ENCODE measurements at regions not wholly inside any gene's neighbourhood (a gene's known extent, or its start where the extent isn't known, plus 50 kb on each side); places are given as distances from the start of the nearest gene placed in this dataset.

GRCh38 chr6:14196026-14196425 lies 78.5 kb downstream of the CD83 start:
- DNase-seq: no peak
- Histone ChIP-seq H3K27ac (ENCODE audit: low read length) (no peak overlapping the region), H3K9me3 (replicated peaks; ENCODE audit: insufficient read depth, low read length) (no peaks in the 10 kb centered on the region), H3K4me2 (ENCODE audit: low read depth, low read length) (no peak overlapping the region), H3K9ac (ENCODE audit: low read length) (no peak overlapping the region), H3K36me3 (replicated peaks; ENCODE audit: insufficient read depth, low read length) (no peaks in the 10 kb centered on the region), H3K4me3 (ENCODE audit: low read length) (no peak overlapping the region), H3K79me2 (ENCODE audit: low read length) (no peaks in the 10 kb centered on the region), H3F3A (ENCODE audit: insufficient read depth, low read length) (no peaks in the 10 kb centered on the region), H4K20me1 (ENCODE audit: insufficient read depth, low read length) (no peaks in the 10 kb centered on the region), H3K27me3 (replicated peaks; ENCODE audit: insufficient read depth, low read length) (no peaks in the 10 kb centered on the region), H3K4me1 (ENCODE audit: low read length) (no peaks in the 10 kb centered on the region), H3K9me2 (replicated peaks; ENCODE audit: insufficient read depth, low read length) (no peaks in the 10 kb centered on the region), H2AFZ (ENCODE audit: low read length) (no peak overlapping the region)
- no peak for TF ChIP-seq EZH2 (optimal IDR thresholded peaks at IDR 0.05; ENCODE audit: low read depth, low read length)
- TF ChIP-seq EZH2phosphoT487 (IDR thresholded peaks at IDR 0.05; ENCODE audit: low read length): no peak
- no peak for TF ChIP-seq CTCF (IDR thresholded peaks at IDR 0.05; ENCODE audit: low read length)

GRCh38 chr6:14197118-14197517 lies 79.5 kb downstream of the CD83 start:
- no peak overlapping the region for H3K27ac ChIP-seq (ENCODE audit: low read length)
- no peak for DNase-seq
- no peaks in the 10 kb centered on the region for H3K4me1 ChIP-seq (ENCODE audit: low read length)
- H2AFZ ChIP-seq (ENCODE audit: low read length): no peak overlapping the region
- no peak overlapping the region for H3K4me2 ChIP-seq (ENCODE audit: low read depth, low read length)
- TF ChIP-seq EZH2 (optimal IDR thresholded peaks at IDR 0.05; ENCODE audit: low read depth, low read length): no peak
- TF ChIP-seq EZH2phosphoT487 (IDR thresholded peaks at IDR 0.05; ENCODE audit: low read length): no peak
- no peak for TF ChIP-seq CTCF (IDR thresholded peaks at IDR 0.05; ENCODE audit: low read length)
- no peak overlapping the region for H3K4me3 ChIP-seq (ENCODE audit: low read length)
- H3F3A ChIP-seq (ENCODE audit: insufficient read depth, low read length): no peaks in the 10 kb centered on the region
- H3K9ac ChIP-seq (ENCODE audit: low read length): no peak overlapping the region
- H3K36me3 ChIP-seq (replicated peaks; ENCODE audit: insufficient read depth, low read length): no peaks in the 10 kb centered on the region
- no peaks in the 10 kb centered on the region for H3K9me3 ChIP-seq (replicated peaks; ENCODE audit: insufficient read depth, low read length)
- H3K79me2 ChIP-seq (ENCODE audit: low read length): no peaks in the 10 kb centered on the region
- H3K9me2 ChIP-seq (replicated peaks; ENCODE audit: insufficient read depth, low read length): no peaks in the 10 kb centered on the region
- H3K27me3 ChIP-seq (replicated peaks; ENCODE audit: insufficient read depth, low read length): no peaks in the 10 kb centered on the region
- no peaks in the 10 kb centered on the region for H4K20me1 ChIP-seq (ENCODE audit: insufficient read depth, low read length)

GRCh38 chr6:14200047-14200446 lies 82.5 kb downstream of the CD83 start:
- no peak for TF ChIP-seq CTCF (IDR thresholded peaks at IDR 0.05; ENCODE audit: low read length)
- no peak for TF ChIP-seq EZH2phosphoT487 (IDR thresholded peaks at IDR 0.05; ENCODE audit: low read length)
- no peak for TF ChIP-seq EZH2 (optimal IDR thresholded peaks at IDR 0.05; ENCODE audit: low read depth, low read length)
- Histone ChIP-seq H3K27ac (ENCODE audit: low read length) (no peak overlapping the region), H3K4me3 (ENCODE audit: low read length) (no peak overlapping the region), H2AFZ (ENCODE audit: low read length) (no peak overlapping the region), H3K9me3 (replicated peaks; ENCODE audit: insufficient read depth, low read length) (no peaks in the 10 kb centered on the region), H3F3A (ENCODE audit: insufficient read depth, low read length) (no peaks in the 10 kb centered on the region), H4K20me1 (ENCODE audit: insufficient read depth, low read length) (no peaks in the 10 kb centered on the region), H3K9ac (ENCODE audit: low read length) (no peak overlapping the region), H3K36me3 (replicated peaks; ENCODE audit: insufficient read depth, low read length) (no peaks in the 10 kb centered on the region), H3K27me3 (replicated peaks; ENCODE audit: insufficient read depth, low read length) (no peaks in the 10 kb centered on the region), H3K4me2 (ENCODE audit: low read depth, low read length) (no peak overlapping the region), H3K9me2 (replicated peaks; ENCODE audit: insufficient read depth, low read length) (no peaks in the 10 kb centered on the region), H3K79me2 (ENCODE audit: low read length) (no peaks in the 10 kb centered on the region), H3K4me1 (ENCODE audit: low read length) (no peaks in the 10 kb centered on the region)
- no peak for DNase-seq

All from MM.1S (cell line).